Subcutaneous abdominal adipose tissue (tissue), 5 donors: ENCODE measurements at regions not wholly inside any gene's neighbourhood (a gene's known extent, or its start where the extent isn't known, plus 50 kb on each side); places are given as distances from the start of the nearest gene placed in this dataset.

Experiments
- H3K27ac ChIP-seq: one replicate; pipeline ENCODE4 v1.7.0; 2013; ENCODE audit warnings: low read depth, mild to moderate bottlenecking, inconsistent platforms, low read length, moderate library complexity
- H3K27me3 ChIP-seq, 5 donors: one replicate each; pipeline ENCODE4 v1.7.0; 2013; ENCODE audit warnings: low read length in 5 of 5, inconsistent platforms in 1 of 5; ENCODE audit not compliant: control insufficient read depth in 5 of 5, insufficient read depth in 4 of 5
- H3K36me3 ChIP-seq, 5 donors: one replicate each; pipeline ENCODE4 v1.7.0; 2013; ENCODE audit warnings: low read length in 5 of 5; ENCODE audit not compliant: control insufficient read depth in 5 of 5, insufficient read depth in 5 of 5
- H3K4me1 ChIP-seq, 5 donors: one replicate each; pipeline ENCODE4 v1.7.0; 2013; ENCODE audit warnings: low read length in 5 of 5, mild to moderate bottlenecking in 3 of 5, moderate library complexity in 1 of 5; ENCODE audit not compliant: control insufficient read depth in 5 of 5, insufficient read depth in 5 of 5
- H3K4me3 ChIP-seq, 5 donors: one replicate each; pipeline ENCODE4 v1.7.0; 2013; ENCODE audit warnings: low read length in 5 of 5, low read depth in 1 of 5
- H3K9ac ChIP-seq, 5 donors: one replicate each; pipeline ENCODE4 v1.7.0; 2013; ENCODE audit warnings: low read length in 5 of 5, mild to moderate bottlenecking in 4 of 5, moderate library complexity in 3 of 5
- H3K9me3 ChIP-seq, 5 donors: one replicate each; pipeline ENCODE4 v1.7.0; 2013; ENCODE audit warnings: low read length in 5 of 5; ENCODE audit not compliant: control insufficient read depth in 5 of 5
- donor health status: healthy.
- donor health status: healthy.
- donor health status: healthy.
- donor health status: healthy.
- donor health status: healthy.

- peaks cover 0 to 19% (median 4%) of the 10 kb centered on the region in 5 donors for H3K4me1 ChIP-seq
Measured at GRCh38 chr2:18473241-18474181, 86.9 kb downstream of the RDH14 start.

GRCh38 chr2:18467749-18468360 is 92.6 kb downstream of the RDH14 start:
- Histone ChIP-seq H3K27ac (no peak overlapping the region), H3K4me1 (peaks cover 0 to 6% (median 2%) of the 10 kb centered on the region in 5 donors), H3K9ac (no peak overlapping the region), H3K9me3 (no peaks in the 10 kb centered on the region), H3K36me3 (no peaks in the 10 kb centered on the region), H3K27me3 (no peaks in the 10 kb centered on the region), H3K4me3 (no peak overlapping the region)

More at GRCh38 chr2:18473241-18474181, 86.9 kb downstream of the RDH14 start:
- Histone ChIP-seq H3K4me3 (no peak overlapping the region), H3K36me3 (no peaks in the 10 kb centered on the region), H3K9ac (no peak overlapping the region), H3K9me3 (no peaks in the 10 kb centered on the region), H3K27ac (peak overlapping the region; percentile 58), H3K27me3 (peaks cover 0 to 14% (median 0%) of the 10 kb centered on the region in 5 donors)

DNA sequence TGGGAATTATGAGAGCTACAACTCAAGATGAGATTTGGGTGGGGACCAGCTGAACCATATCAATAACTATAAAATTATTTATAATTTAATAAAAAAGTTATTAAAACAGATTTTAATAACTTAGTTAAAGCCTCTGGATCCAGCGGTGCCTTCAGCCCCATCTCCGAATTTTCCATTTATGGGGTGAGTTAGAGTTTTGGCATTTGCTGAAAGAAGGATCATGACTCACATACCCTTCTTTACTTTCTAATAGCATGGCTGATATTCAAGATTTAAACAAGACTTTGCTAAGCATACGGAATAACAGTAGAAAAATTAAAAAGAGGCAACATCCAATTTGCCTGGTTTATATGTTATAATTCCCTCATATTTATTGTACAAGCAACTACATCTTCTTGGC is 94.5 kb downstream of the RDH14 start:
- peaks cover 0 to 6% (median 0%) of the 10 kb centered on the region in 5 donors for H3K4me1 ChIP-seq
- no peak overlapping the region for H3K9ac ChIP-seq
- H3K9me3 ChIP-seq, result no peaks in the 10 kb centered on the region
- no peak overlapping the region for H3K4me3 ChIP-seq
- H3K27me3 ChIP-seq, result no peaks in the 10 kb centered on the region
- H3K27ac ChIP-seq, result no peak overlapping the region
- no peaks in the 10 kb centered on the region for H3K36me3 ChIP-seq

DNA sequence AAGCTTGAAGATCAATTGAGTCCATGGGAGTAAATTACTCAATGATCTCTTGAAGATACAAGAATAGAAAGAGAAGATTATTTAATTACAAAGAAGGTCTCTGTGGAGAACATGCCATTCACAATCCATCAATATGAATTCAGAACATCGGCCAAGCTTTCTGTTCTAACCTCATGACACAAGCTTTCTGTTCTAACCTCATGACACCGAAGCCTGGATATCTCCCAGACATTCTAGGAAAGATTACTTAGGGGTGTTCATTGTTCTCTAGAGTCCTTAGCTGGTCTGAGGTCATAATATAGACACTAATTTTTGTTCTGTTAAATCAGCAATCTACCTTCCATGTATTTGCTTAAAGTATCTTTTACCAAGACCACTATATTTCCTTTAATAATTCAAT is 95.5 kb downstream of the RDH14 start:
- no peak overlapping the region for H3K9ac ChIP-seq
- no peaks in the 10 kb centered on the region for H3K9me3 ChIP-seq
- H3K36me3 ChIP-seq, result no peaks in the 10 kb centered on the region
- H3K27ac ChIP-seq, result no peak overlapping the region
- H3K27me3 ChIP-seq, result no peaks in the 10 kb centered on the region
- peaks cover 0 to 6% (median 0%) of the 10 kb centered on the region in 5 donors for H3K4me1 ChIP-seq
- H3K4me3 ChIP-seq, result no peak overlapping the region

DNA sequence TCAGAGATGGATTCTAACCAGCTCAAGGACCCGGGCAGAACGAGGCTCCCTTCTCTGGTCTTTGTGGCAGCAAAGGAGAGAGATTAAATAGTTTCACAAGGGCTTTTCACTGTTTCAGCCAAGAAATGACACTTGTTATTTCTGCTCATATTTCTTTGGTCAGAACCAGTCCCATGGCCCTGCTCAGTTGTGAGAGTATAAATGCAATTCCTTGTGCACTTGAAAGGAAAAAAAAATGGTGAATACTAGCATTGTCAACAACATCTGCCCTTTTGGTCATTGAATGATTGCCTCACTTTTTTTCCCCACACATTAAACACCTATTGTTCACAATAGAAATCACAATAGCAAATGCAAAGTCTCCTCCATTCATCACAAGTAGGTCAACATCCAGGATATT is 104.4 kb downstream of the RDH14 start:
- no peak overlapping the region for H3K9ac ChIP-seq
- H3K36me3 ChIP-seq, result no peaks in the 10 kb centered on the region
- peaks cover 0 to 11% (median 4%) of the 10 kb centered on the region in 5 donors for H3K27me3 ChIP-seq
- no peak overlapping the region for H3K4me3 ChIP-seq
- H3K27ac ChIP-seq, result no peak overlapping the region
- peaks cover 0 to 10% (median 8%) of the 10 kb centered on the region in 5 donors for H3K4me1 ChIP-seq
- no peaks in the 10 kb centered on the region for H3K9me3 ChIP-seq

DNA sequence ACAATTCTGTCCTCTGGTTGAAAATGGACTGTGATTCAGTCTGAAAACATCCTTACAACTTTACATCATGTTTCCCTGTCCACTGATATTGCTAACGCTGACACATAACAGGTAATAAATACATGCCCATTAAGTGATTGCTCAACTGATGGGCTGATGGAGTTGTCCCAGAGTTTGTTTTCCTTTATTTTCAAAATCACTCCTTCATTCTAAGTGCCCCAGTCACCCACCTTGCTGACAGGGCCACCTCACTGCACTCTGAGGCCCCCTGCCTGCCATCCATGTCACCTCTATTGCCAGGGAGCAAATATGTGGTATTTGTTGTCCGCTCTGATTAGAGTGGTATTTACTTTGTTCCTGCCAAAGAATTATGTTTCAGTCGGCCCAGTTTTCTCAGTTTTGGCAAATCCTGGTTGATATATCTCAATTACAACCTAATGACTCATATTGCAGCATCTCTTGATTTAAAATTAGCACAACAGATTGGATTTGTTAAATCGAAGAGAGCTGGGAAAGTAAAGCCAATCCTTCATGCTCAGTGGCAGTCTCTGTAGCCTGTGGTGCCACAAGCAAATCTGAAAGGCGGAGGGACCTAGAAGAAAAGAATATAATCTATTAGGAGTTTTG is 105.1 kb downstream of the RDH14 start:
- Histone ChIP-seq H3K36me3 (no peaks in the 10 kb centered on the region), H3K9ac (no peak overlapping the region), H3K4me1 (peaks cover 0 to 10% (median 8%) of the 10 kb centered on the region in 5 donors), H3K9me3 (no peaks in the 10 kb centered on the region), H3K4me3 (no peak overlapping the region), H3K27ac (no peak overlapping the region), H3K27me3 (peaks cover 0 to 11% (median 4%) of the 10 kb centered on the region in 5 donors)

GRCh38 chr2:18454692-18455235 is 105.7 kb downstream of the RDH14 start:
- H3K4me3 ChIP-seq, result no peak overlapping the region

GRCh38 chr2:18446715-18447114 is 113.7 kb downstream of the RDH14 start:
- Histone ChIP-seq H3K27ac (no peak overlapping the region), H3K9ac (no peak overlapping the region), H3K4me1 (peaks cover 0 to 15% (median 8%) of the 10 kb centered on the region in 5 donors), H3K9me3 (no peaks in the 10 kb centered on the region), H3K4me3 (no peak overlapping the region), H3K27me3 (peaks cover 0 to 10% (median under 1%) of the 10 kb centered on the region in 5 donors), H3K36me3 (no peaks in the 10 kb centered on the region)

More at GRCh38 chr2:18454692-18455235, 105.7 kb downstream of the RDH14 start:
- H3K27me3 ChIP-seq, result peaks cover 0 to 11% (median 4%) of the 10 kb centered on the region in 5 donors
- H3K4me1 ChIP-seq, result peaks cover 0 to 10% (median 8%) of the 10 kb centered on the region in 5 donors
- no peaks in the 10 kb centered on the region for H3K9me3 ChIP-seq
- no peaks in the 10 kb centered on the region for H3K36me3 ChIP-seq
- no peak overlapping the region for H3K27ac ChIP-seq
- H3K9ac ChIP-seq, result no peak overlapping the region

DNA sequence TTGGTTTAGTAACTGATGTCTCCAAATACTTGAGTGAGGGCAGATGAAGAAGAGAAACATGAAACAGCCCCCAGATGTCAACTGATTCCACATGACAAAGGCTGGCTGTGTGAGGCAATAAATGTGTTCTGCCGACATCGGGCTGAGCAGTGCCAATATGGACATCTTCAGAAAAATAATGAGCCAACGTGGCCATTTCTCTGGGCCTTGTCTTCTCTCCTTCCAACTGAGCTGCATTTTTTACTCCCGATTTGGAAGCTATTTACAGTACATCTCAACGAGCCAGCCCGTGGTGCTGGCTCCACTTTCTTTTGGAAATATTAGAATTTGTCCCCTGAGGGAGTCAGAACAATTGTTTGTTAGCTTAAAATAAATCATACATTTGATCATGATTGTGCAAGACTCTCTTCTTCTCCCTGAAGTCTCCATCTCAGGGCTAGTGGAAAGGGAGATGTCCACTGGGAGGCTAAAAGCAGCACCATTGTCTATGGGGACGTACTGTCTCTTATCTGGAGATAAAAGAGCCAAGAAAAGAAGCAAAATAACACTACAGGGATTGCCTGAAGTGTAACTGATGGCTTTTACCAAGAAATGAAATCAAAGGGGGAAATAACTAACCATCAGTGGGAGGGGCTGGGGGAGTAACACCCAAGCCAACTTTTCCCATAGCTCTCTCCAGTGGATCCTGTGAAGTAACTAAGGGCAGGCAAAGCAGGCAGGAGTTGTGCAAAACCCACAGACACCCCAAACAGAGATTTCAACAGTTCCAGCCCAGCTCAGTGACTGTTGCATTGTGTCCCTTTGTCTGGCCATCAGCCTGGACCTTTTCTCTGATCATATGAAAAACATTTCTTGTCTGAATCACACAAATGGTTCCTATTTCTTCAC is 114.8 kb downstream of the RDH14 start:
- peaks cover 0 to 15% (median 8%) of the 10 kb centered on the region in 5 donors for H3K4me1 ChIP-seq
- no peaks in the 10 kb centered on the region for H3K9me3 ChIP-seq
- peak overlapping the region; percentile 14 for H3K27ac ChIP-seq
- H3K36me3 ChIP-seq, result no peaks in the 10 kb centered on the region
- H3K9ac ChIP-seq, result no peak overlapping the region
- no peak overlapping the region for H3K4me3 ChIP-seq
- H3K27me3 ChIP-seq, result peaks cover 0 to 5% (median 3%) of the 10 kb centered on the region in 5 donors
